ENCODE measurements at regions not wholly inside any gene's neighbourhood (a gene's known extent, or its start where the extent isn't known, plus 50 kb on each side); places are given as distances from the start of the nearest gene placed in this dataset.

DNA sequence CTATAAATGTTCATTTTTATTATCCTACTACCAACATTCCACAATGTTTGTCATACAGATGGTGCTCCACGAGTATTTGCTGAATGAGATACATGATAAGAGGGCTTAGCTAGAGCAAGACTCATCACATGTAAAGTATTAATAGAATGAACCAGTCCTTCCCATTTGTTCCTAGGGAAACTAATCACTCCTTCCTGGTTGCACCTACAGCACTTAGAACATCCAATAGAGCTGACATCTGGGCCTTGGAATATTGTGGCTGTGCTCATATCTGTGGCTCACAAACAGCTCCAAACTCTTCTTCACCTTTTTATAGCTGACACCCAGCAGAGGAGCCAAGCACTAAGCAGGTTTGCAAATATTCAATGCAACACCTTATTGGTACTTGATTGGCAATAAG lies 91.9 kb upstream of the C1GALT1 start:
- Mint-ChIP-seq H3K27ac (no peak overlapping the region), H3K36me3 (no peaks in the 10 kb centered on the region), H3K4me3 (no peak overlapping the region), H3K27me3 (peaks cover 43 to 51% of the 10 kb centered on the region in 2 donors), H3K4me1 (no peaks in the 10 kb centered on the region), H3K9me3 (peaks cover 11 to 16% of the 10 kb centered on the region in 2 donors)
- ATAC-seq (replicated peaks) (no peak), DNase-seq (no peak)

DNA sequence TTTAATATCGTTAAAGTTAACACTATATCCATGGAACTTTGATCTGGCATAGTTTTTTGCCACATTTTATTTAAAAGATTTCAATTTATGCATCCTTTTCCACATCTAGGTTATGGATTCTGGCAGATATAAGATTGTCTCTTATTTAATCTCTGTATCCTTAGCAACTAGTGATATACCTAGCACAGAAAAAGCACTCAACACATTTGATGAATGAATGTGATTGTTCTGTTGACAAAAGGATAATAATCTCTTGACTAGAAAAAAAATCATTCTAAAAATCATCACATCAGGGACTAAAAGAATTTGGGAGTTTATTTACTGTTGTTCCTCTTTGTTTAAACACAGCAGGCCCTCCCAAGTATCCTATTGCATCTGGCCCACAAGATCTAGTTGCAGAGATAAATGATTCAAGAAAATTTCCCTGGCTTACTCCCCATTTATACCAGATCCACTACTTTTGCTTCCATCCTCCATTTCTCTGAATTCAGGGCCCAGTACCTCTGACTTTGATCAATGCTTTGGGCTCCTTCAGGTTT lies 84.0 kb upstream of the C1GALT1 start:
- DNase-seq: no peak
- Mint-ChIP-seq H3K4me3 (no peak overlapping the region), H3K27me3 (peaks cover 0 to 8% of the 10 kb centered on the region in 2 donors), H3K27ac (no peak overlapping the region), H3K4me1 (peaks cover 2 to 5% of the 10 kb centered on the region in 2 donors), H3K36me3 (no peaks in the 10 kb centered on the region), H3K9me3 (no peaks in the 10 kb centered on the region)
- no peak for ATAC-seq (replicated peaks)

DNA sequence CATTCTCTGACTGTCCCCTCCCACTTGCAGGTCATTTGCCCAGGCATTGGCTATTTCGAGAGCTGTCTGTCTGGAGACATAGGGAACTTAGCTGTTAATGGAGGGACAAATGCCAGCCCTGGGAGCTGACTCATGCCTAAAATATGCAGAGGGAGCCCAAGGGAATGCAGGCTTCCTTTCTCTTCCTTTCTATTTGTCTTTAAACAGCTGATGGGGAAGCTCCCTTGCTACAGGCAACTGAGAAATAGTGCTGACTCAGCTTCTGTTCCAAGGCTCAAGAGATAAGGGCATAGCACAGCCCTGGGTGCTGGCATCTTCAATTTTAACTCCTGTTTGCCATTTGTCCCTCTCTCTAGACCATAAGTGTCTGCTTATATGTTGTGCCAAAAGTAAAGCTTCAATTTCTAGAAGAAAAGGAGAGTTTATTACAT lies 82.7 kb upstream of the C1GALT1 start:
- Mint-ChIP-seq H3K9me3 (no peaks in the 10 kb centered on the region), H3K4me3 (no peak overlapping the region), H3K36me3 (no peaks in the 10 kb centered on the region), H3K4me1 (peaks cover 2 to 6% of the 10 kb centered on the region in 2 donors), H3K27me3 (peaks cover 0 to 5% of the 10 kb centered on the region in 2 donors), H3K27ac (no peak overlapping the region)
- no peak for ATAC-seq (replicated peaks)
- DNase-seq: no peak

DNA sequence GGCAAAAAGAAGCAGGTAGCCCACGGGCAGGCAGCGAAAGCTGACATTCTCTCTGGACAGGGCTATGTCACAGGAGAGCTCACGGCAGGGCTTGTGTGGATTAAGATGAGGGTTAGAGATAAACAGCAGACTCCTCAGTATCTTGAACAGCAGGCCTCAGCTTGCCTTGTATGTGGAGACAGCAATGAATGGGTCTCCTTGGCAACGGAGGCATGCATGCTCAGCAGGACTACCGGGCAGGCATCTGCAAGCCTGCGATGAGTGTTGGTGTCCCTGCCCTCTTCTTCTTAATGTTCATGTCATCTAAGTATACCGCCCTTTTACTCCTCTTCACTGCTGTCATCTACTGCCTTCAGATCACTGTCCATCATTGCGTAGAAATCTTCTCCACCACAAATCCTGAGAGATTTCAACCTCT lies 81.9 kb upstream of the C1GALT1 start:
- no peaks in the 10 kb centered on the region for H3K9me3 Mint-ChIP-seq
- no peak overlapping the region for H3K4me3 Mint-ChIP-seq
- ATAC-seq (replicated peaks) (no peak), DNase-seq (no peak)
- no peak overlapping the region for H3K27ac Mint-ChIP-seq
- peaks cover 0 to 5% of the 10 kb centered on the region in 2 donors for H3K27me3 Mint-ChIP-seq
- no peaks in the 10 kb centered on the region for H3K36me3 Mint-ChIP-seq
- peaks cover 2 to 6% of the 10 kb centered on the region in 2 donors for H3K4me1 Mint-ChIP-seq

DNA sequence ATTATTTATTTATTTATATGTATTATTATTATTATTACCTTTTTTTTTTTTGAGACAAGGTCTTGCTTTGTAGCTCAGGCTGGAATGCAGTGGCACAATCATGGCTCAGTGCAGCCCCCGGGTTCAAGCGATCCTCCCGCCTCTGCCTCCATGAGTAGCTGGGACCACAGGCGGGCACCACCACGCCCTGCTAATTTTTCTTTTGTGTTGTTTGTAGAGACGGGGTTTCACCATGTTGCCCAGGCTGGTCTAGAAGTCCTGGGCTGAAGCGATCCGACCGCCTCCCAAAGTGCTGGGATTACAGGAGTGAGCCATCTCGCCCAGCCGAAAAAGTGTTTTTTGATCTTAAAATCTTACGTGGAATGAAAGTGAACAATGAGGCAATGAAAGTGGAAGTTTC lies 79.4 kb upstream of the C1GALT1 start:
- no peak for ATAC-seq (replicated peaks)
- no peaks in the 10 kb centered on the region for H3K9me3 Mint-ChIP-seq

DNA sequence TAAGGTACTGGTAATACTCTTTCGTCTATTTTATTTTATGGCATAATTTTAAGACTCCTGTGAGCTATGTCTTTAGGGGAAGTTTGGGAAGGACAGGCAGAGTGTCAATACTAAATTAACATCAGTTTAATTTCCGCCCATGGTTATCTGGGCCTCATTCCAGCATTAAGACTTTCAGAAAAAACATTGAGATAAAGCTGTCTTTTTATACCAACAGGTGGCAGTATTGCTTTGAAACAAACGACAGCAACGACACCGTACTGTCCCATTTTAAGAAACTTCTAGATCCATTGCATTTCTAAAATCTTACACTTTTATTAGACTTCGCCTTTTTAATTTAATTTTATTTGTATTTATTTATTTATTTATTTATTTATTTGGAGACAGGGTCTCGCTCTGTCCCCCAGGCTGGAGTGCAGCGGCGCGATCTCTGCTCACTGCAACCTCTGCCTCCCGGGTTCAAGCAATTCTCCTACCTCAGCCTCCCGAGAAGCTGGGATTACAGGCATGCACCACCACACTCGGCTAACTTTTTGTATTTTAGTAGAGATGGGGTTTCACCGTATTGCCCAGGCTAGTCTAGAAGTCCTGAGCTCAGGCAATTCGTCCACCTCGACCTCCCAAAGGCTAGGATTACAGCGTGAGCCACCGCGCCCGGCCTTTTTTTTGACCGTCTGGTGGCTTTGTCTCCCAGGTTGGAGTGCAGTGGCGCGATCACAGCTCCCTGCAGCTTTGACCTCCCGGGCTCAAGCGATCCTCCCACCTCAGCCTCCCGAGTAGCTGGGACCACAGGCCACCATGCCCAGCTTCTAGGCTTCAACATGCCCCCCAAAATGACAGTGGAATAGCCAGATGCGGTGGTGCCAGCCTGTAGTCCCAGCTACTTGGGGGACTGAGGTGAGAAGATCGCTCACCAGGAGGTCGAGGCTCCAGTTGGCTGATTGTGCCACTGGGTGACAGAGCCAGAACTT lies 78.7 kb upstream of the C1GALT1 start:
- H3K9me3 Mint-ChIP-seq: no peaks in the 10 kb centered on the region
- H3K36me3 Mint-ChIP-seq: no peaks in the 10 kb centered on the region
- no peaks in the 10 kb centered on the region for H3K27me3 Mint-ChIP-seq
- ATAC-seq (replicated peaks): peak; percentile 70 to 78
- no peak for DNase-seq
- no peak overlapping the region for H3K4me3 Mint-ChIP-seq
- H3K4me1 Mint-ChIP-seq: peaks cover 2 to 6% of the 10 kb centered on the region in 2 donors
- no peak overlapping the region for H3K27ac Mint-ChIP-seq

More for the DNA sequence above, 79.4 kb upstream of the C1GALT1 start:
- Mint-ChIP-seq H3K4me3 (no peak overlapping the region), H3K27me3 (no peaks in the 10 kb centered on the region), H3K36me3 (no peaks in the 10 kb centered on the region), H3K27ac (no peak overlapping the region), H3K4me1 (peaks cover 2 to 6% of the 10 kb centered on the region in 2 donors)
- no peak for DNase-seq

DNA sequence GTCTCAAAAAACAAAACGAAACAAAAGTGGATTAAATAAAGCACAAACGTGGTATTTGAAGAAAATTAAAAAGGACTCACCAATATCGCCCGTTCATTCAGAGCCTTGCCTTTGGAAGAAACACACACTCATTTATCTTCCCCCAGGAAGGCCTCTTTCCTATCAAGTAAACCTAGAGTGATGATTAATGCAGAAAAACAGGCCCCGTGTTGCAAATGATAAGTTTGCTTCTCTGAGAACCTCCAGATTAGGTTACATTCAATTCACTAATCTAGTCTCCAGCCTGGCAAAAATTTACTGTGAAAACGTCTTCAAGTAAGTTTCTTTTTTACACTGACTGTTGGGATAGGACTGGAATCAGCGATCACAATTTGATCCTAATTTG lies 78.0 kb upstream of the C1GALT1 start:
- no peaks in the 10 kb centered on the region for H3K27me3 Mint-ChIP-seq
- ATAC-seq (replicated peaks) (no peak), DNase-seq (no peak)
- H3K36me3 Mint-ChIP-seq: no peaks in the 10 kb centered on the region
- no peaks in the 10 kb centered on the region for H3K9me3 Mint-ChIP-seq
- no peak overlapping the region for H3K4me3 Mint-ChIP-seq
- H3K4me1 Mint-ChIP-seq: peaks cover 2 to 6% of the 10 kb centered on the region in 2 donors
- no peak overlapping the region for H3K27ac Mint-ChIP-seq

DNA sequence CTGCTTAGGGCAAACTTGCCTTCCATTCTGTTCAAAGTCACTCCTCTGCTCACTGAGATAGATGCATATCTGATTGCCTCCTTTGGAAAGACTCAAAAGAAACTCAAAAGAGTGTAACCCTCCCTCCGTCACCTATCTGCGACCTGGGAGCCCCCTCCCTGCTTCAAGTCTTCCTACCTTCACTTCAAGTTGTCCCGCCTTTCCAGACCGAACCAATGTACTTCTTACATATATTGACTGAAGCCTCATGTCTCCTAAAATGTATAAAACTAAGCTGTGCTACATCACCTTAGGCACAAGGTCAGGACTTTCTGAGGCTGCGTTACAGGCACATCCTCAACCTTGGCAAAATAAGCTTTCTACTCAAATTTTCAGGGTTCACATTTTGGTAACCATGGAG lies 77.4 kb upstream of the C1GALT1 start:
- H3K27me3 Mint-ChIP-seq: no peaks in the 10 kb centered on the region
- H3K9me3 Mint-ChIP-seq: peaks cover 0 to 3% of the 10 kb centered on the region in 2 donors
- no peak for DNase-seq
- no peak overlapping the region for H3K4me3 Mint-ChIP-seq
- no peak overlapping the region for H3K27ac Mint-ChIP-seq
- ATAC-seq (replicated peaks): no peak
- H3K4me1 Mint-ChIP-seq: peaks cover 2 to 6% of the 10 kb centered on the region in 2 donors
- H3K36me3 Mint-ChIP-seq: peaks cover 0 to 3% of the 10 kb centered on the region in 2 donors

DNA sequence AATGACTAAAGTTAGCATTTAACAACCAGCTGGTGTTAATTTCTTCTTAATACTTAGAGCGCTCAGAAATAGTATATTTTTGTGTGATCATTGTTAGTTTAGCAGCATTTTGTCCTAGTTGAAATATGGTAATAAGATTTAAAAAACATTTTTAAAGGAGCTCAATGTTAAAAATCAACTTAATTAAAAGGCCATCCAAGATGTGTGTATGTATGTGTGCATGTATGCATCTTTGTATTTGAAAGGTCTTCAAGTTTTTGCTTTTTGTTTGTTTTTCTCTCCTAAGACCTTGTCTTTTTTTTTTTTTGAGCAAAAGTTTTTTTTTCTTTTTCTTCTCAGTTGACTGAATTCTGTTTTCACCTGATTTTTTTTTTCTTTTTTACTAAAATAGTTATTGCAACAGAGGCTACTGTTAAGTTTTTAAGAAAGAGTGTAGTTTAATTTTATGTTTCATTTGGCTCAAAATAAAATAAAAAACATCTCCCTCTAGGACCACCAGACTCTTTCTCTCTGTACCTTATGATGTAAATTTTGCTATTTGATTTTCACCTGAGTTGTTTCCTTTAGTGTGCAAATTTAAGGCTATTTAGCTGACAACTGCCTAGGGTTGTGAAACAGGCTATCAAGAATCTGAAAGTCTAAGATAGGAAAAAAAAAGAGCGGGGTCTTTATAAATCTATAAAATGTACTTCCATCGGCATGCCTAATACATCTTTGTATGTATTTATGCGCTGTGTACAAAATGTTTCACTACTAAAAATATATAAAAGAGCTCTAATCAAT lies 76.4 kb upstream of the C1GALT1 start:
- Mint-ChIP-seq H3K27me3 (no peaks in the 10 kb centered on the region), H3K4me1 (peaks cover 2 to 6% of the 10 kb centered on the region in 2 donors), H3K9me3 (peaks cover 0 to 3% of the 10 kb centered on the region in 2 donors), H3K4me3 (no peak overlapping the region), H3K36me3 (peaks cover 0 to 3% of the 10 kb centered on the region in 2 donors), H3K27ac (no peak overlapping the region)
- DNase-seq (no peak), ATAC-seq (replicated peaks) (no peak)

DNA sequence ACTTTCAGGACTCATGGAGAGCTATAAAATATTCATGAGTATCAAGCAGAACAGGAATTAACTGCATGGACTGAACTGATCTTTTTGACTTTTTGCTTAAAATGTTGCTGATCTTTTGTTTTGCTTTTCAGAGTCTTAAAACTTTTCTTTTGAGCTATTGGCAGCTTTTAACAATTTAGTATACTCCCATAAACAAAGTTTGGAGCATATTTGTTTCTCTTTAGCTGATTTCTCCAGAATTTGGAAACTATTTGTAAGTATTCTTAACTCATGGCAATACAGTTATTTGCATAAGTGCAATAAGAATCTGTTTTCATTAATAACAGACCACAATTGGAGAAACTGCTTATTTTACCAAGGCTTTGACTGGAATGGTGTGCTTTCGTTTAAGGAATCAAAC lies 73.4 kb upstream of the C1GALT1 start:
- Mint-ChIP-seq H3K4me1 (no peaks in the 10 kb centered on the region), H3K4me3 (no peak overlapping the region), H3K27ac (no peak overlapping the region), H3K36me3 (peaks cover 0 to 3% of the 10 kb centered on the region in 2 donors), H3K27me3 (no peaks in the 10 kb centered on the region), H3K9me3 (peaks cover 0 to 3% of the 10 kb centered on the region in 2 donors)
- ATAC-seq (replicated peaks): no peak
- no peak for DNase-seq

DNA sequence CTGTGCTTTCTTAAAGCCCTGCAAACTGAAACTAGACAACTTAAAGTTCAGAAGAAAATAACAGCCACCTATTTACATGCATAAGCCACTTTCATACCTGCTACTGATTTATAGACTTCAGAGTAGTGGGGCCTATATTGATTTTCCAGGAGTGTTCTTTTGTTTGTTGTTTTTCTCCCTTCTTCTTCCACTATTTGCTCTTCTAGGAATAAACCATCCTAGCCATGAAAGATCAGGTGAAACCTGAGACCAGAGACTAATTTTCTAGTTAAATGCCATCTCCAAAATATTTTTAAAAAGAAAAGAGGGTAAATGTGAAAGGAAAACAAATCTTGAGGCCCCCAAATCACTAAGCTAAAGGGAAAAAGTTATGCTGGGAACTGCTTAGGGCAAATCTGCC lies 72.4 kb upstream of the C1GALT1 start:
- Mint-ChIP-seq H3K4me1 (no peaks in the 10 kb centered on the region), H3K27me3 (no peaks in the 10 kb centered on the region), H3K9me3 (peaks cover 0 to 3% of the 10 kb centered on the region in 2 donors), H3K36me3 (peaks cover 0 to 3% of the 10 kb centered on the region in 2 donors), H3K4me3 (no peak overlapping the region), H3K27ac (no peak overlapping the region)
- ATAC-seq (replicated peaks) (no peak), DNase-seq (no peak)

DNA sequence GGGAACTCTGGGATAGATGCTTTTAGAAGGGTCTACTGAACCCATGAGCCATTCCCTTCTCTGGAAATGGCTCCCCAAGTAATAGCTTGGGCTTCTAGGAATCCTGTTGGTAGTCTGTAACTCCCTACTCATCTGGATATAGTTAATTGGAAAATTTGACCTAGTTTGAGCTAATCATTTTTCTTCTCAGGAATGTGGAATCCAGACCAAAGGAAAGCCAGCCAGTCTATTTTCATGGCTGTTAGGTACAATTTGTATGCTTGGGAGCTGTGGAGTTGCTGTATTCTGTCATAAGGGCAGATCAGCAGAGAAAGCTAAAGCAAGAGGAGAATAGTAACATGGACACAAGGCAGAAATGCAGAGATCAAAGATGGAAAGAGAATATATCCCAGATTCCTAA lies 71.6 kb upstream of the C1GALT1 start:
- peaks cover 0 to 3% of the 10 kb centered on the region in 2 donors for H3K36me3 Mint-ChIP-seq
- ATAC-seq (replicated peaks) (no peak), DNase-seq (no peak)
- peaks cover 0 to 3% of the 10 kb centered on the region in 2 donors for H3K9me3 Mint-ChIP-seq
- H3K27ac Mint-ChIP-seq: no peak overlapping the region
- no peaks in the 10 kb centered on the region for H3K27me3 Mint-ChIP-seq
- no peak overlapping the region for H3K4me3 Mint-ChIP-seq
- H3K4me1 Mint-ChIP-seq: no peaks in the 10 kb centered on the region

DNA sequence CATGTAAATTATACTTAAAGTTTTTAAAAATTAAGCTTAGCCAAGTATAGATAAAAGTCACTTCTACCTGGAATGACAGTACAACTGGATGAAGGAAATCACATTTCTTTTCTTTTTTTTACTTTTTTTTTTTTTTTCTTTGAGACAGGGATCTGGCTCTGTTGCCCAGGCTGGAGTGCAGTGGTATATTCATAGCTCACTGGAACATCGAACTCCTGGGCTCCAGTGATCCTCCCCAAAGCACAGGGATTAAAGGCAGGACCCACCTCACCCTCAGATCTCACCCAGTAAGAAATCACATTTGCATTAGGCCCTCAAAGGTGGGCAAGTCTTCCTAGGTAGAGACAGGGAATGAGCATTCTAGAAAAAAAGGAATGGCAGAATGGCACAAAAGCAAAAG lies 69.5 kb upstream of the C1GALT1 start:
- H3K27me3 Mint-ChIP-seq: no peaks in the 10 kb centered on the region
- no peak overlapping the region for H3K4me3 Mint-ChIP-seq
- no peaks in the 10 kb centered on the region for H3K4me1 Mint-ChIP-seq
- DNase-seq (no peak), ATAC-seq (replicated peaks) (no peak)
- peaks cover 0 to 3% of the 10 kb centered on the region in 2 donors for H3K36me3 Mint-ChIP-seq
- peaks cover 0 to 3% of the 10 kb centered on the region in 2 donors for H3K9me3 Mint-ChIP-seq
- no peak overlapping the region for H3K27ac Mint-ChIP-seq

DNA sequence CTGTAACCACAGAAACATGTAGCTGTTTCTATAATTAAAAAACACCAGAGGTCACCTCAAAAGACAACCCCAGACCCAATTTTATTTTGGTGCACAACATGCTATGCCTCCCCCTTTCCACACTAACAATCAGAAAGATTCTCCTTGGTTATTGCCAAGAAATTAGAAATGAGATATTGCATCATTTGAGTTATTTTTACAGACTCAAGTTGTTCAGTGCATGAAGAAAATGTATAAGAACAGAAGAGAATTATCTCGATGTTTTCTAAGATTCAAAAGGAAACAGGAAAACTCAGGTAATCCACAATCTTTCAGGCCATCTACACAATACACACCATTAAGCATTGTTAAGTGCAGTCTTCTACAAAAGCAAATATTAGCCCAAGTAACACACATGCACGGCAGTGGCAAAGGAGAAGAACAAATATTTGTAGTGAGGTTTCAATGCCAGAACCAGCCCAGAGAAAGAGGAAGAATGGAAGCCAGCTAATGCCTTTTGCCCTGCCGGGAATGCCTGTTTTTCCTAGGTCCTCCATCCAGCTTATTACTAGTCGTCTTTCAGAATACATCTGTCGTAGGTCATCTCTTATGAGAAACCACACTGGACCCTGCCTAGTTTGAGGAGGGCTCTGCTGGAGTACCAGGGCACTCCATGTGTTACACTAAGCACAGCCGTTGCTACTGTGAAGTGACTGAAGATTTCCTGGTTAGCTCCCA lies 67.6 kb upstream of the C1GALT1 start:
- H3K4me1 Mint-ChIP-seq: no peaks in the 10 kb centered on the region
- peaks cover 0 to 2% of the 10 kb centered on the region in 2 donors for H3K36me3 Mint-ChIP-seq
- H3K9me3 Mint-ChIP-seq: peaks cover 0 to 2% of the 10 kb centered on the region in 2 donors
- DNase-seq: no peak
- H3K27ac Mint-ChIP-seq: no peak overlapping the region
- ATAC-seq (replicated peaks): no peak
- H3K27me3 Mint-ChIP-seq: no peaks in the 10 kb centered on the region
- no peak overlapping the region for H3K4me3 Mint-ChIP-seq
